ENCODE measurements at regions not wholly inside any gene's neighbourhood (a gene's known extent, or its start where the extent isn't known, plus 50 kb on each side); places are given as distances from the start of the nearest gene placed in this dataset.

GRCh38 chr7:108686494-108686893 is 116.8 kb downstream of the DNAJB9 start:
- in situ Hi-C loops (cut with HindIII; ENCODE audit: low sequenced_read_pairs): no loop called here

- in situ Hi-C loops (cut with HindIII; ENCODE audit: low sequenced_read_pairs): no loop called here
These were observed 127.6 kb downstream of the DNAJB9 start for GRCh38 chr7:108697254-108697653.

- in situ Hi-C loops (cut with HindIII; ENCODE audit: low sequenced_read_pairs): no loop called here
These were observed 141.9 kb downstream of the DNAJB9 start for GRCh38 chr7:108711611-108712010.

- in situ Hi-C loops (cut with HindIII; ENCODE audit: low sequenced_read_pairs): no loop called here
These were observed 147.1 kb downstream of the DNAJB9 start for GRCh38 chr7:108716783-108717182.

GRCh38 chr7:108717781-108718180 is 148.1 kb downstream of the DNAJB9 start:
- in situ Hi-C loops (cut with HindIII; ENCODE audit: low sequenced_read_pairs): no loop called here

GRCh38 chr7:108719631-108720030 is 150.0 kb downstream of the DNAJB9 start:
- in situ Hi-C loops (cut with HindIII; ENCODE audit: low sequenced_read_pairs): no loop called here

GRCh38 chr7:108722561-108722960 is 152.9 kb downstream of the DNAJB9 start:
- in situ Hi-C loops (cut with HindIII; ENCODE audit: low sequenced_read_pairs): no loop called here

- in situ Hi-C loops (cut with HindIII; ENCODE audit: low sequenced_read_pairs): no loop called here
These were observed 153.7 kb downstream of the DNAJB9 start for GRCh38 chr7:108723381-108723814.

- in situ Hi-C loops (cut with HindIII; ENCODE audit: low sequenced_read_pairs): no loop called here
These were observed 154.8 kb downstream of the DNAJB9 start for GRCh38 chr7:108724251-108725100.

- in situ Hi-C loops (cut with HindIII; ENCODE audit: low sequenced_read_pairs): no loop called here
These were observed 166.1 kb downstream of the DNAJB9 start for GRCh38 chr7:108735814-108736213.

GRCh38 chr7:108736221-108736891 is 166.7 kb downstream of the DNAJB9 start:
- in situ Hi-C loops (cut with HindIII; ENCODE audit: low sequenced_read_pairs): no loop called here

GRCh38 chr7:108770981-108771745 is 201.5 kb downstream of the DNAJB9 start:
- in situ Hi-C loops (cut with HindIII; ENCODE audit: low sequenced_read_pairs): no loop called here

- in situ Hi-C loops (cut with HindIII; ENCODE audit: low sequenced_read_pairs): no loop called here
These were observed 202.2 kb downstream of the DNAJB9 start for GRCh38 chr7:108771853-108772252.

GRCh38 chr7:108777966-108778365 is 208.3 kb downstream of the DNAJB9 start:
- in situ Hi-C loops (cut with HindIII; ENCODE audit: low sequenced_read_pairs): no loop called here

GRCh38 chr7:108789451-108789850 is 219.8 kb downstream of the DNAJB9 start:
- in situ Hi-C loops (cut with HindIII; ENCODE audit: low sequenced_read_pairs): no loop called here

- in situ Hi-C loops (cut with HindIII; ENCODE audit: low sequenced_read_pairs): no loop called here
These were observed 224.8 kb downstream of the DNAJB9 start for GRCh38 chr7:108794466-108794865.

GRCh38 chr7:108802650-108803049 is 233.0 kb downstream of the DNAJB9 start:
- in situ Hi-C loops (cut with HindIII; ENCODE audit: low sequenced_read_pairs): no loop called here

- in situ Hi-C loops (cut with HindIII; ENCODE audit: low sequenced_read_pairs): no loop called here
These were observed 236.2 kb downstream of the DNAJB9 start for GRCh38 chr7:108805808-108806397.

GRCh38 chr7:108808549-108809266 is 239.0 kb downstream of the DNAJB9 start:
- in situ Hi-C loops (cut with HindIII; ENCODE audit: low sequenced_read_pairs): no loop called here

- in situ Hi-C loops (cut with HindIII; ENCODE audit: low sequenced_read_pairs): no loop called here
These were observed 239.7 kb downstream of the DNAJB9 start for GRCh38 chr7:108809356-108809755.
